Stimulated activated CD4-positive, alpha-beta T cell treated with anti-CD3 and anti-CD28 coated beads, Interleukin-15, amount 100 ng/mL, for 1 hour (primary cell): ENCODE measurements at regions not wholly inside any gene's neighbourhood (a gene's known extent, or its start where the extent isn't known, plus 50 kb on each side); places are given as distances from the start of the nearest gene placed in this dataset.
"Not testable (repeated sequence)": the region's sequence is repeated elsewhere in the genome, so short reads cannot be mapped to it uniquely, and the experiment has no call there.

Source experiments
- DNase-seq, 2 donors: peaks; one replicate each; pipeline ENCODE4 v3.0.0-alpha.2; 2020; ENCODE audit warnings: low read depth in 1 of 2, low spot score in 1 of 2

DNA sequence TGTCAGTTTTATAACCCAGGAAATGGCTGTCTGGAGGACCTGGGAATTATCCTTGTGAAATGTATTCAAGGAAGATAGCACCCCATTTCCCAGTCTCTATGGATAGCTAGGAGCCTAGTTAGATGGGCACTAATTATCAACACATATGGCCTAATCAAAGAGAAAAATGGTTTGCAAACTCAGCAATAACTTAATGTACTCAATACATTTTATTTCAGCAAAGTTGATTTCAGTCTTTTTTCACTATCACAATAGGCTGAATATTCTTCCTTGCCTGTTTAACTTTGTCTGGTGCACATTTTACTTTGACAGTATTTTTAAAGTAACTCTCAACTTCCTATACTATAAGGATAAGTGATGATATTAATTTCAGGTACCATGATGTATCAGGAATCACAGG, 756.3 kb downstream of the CCDC85A start:
- DNase-seq, result no peak

DNA sequence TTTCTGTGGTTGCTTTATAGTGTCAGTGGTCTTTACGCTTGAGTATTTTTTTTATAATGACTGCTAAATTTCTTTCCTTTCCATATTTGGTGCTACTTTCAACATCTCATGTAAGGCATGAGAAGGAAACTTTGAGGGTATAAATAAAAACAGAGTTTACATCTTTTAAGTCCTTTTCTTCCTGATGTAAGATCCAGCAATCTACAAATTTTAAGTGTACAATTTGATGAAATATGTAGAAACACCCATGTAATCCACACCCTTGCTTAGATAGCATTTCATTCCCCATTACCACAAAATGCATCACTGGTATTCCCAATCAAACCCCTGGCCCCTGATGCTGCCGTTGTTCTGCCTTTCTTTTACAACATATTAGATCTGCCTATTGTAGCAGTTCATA, 769.1 kb downstream of the CCDC85A start:
- DNase-seq, result no peak

- no peak for DNase-seq
Measured at GRCh38 chr2:56960581-56960980, 776.8 kb downstream of the CCDC85A start.

DNA sequence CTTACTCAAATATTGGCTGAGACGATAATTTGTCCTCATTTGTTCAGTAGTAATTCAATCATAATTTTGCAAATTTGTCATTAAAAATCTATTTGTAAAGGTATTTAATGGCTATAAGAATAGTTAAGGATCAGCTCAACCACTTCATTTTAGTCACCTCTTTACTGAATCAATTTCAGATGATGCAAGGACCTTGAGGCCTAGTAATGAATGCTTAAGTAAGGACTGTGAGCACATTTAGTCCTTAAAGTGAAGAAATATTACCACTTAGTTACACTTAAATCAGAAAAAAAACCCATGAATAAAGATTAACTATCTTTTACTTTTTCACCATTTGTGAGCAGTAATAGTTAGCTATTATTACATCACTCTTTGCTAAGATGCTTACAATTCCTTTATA, 778.9 kb downstream of the CCDC85A start:
- no peak for DNase-seq

GRCh38 chr2:56969513-56969912, 785.7 kb downstream of the CCDC85A start:
- DNase-seq, result no peak

DNA sequence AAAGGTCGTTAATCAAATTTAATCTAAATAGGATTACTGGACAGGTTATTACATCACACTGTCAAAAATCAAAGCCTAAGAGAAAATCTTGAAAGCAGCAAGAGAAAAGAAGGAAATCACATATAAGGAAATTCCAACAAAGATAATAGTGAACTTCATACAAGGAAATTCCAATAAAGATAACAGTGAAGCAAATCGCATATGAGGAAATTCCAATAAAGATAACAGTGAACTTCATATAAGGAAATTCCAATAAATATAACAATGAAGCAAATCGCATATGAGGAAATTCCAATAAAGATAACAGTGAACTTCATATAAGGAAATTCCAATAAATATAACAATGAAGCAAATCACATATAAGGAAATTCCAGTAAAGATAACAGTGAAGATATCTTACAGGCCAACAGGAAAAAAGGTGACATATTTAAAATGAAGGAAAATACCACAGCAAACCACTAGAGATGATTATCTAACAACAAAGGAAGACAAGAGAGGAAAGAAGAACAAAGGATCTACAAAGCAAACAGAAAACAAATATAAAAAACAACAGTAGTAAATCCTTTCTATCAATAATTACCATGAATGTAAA, 787.7 kb downstream of the CCDC85A start:
- DNase-seq, result no peak

- DNase-seq, result no peak
Measured at GRCh38 chr2:56981554-56981953, 797.8 kb downstream of the CCDC85A start.

DNA sequence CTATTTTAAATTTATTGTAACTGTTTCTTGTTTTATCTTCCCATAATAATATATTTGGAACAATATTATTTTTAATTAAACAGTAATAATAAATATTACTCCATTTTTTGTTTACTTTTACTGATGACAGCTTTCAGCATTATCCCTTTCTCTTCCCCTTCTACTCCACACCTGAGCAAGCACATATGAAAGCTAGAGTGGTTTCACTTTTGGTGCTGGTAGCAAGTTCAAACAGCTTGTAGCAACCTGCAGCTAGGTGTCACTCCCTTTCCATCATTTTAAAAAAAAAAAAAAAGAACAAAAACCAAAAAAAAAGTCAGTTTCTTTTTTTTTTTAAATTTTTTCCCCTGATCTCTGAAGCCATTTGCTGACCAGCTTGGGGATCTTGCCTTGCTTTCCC, 801.8 kb downstream of the CCDC85A start:
- DNase-seq, result no peak

GRCh38 chr2:57022496-57022895, 838.7 kb downstream of the CCDC85A start:
- DNase-seq, result no peak

DNA sequence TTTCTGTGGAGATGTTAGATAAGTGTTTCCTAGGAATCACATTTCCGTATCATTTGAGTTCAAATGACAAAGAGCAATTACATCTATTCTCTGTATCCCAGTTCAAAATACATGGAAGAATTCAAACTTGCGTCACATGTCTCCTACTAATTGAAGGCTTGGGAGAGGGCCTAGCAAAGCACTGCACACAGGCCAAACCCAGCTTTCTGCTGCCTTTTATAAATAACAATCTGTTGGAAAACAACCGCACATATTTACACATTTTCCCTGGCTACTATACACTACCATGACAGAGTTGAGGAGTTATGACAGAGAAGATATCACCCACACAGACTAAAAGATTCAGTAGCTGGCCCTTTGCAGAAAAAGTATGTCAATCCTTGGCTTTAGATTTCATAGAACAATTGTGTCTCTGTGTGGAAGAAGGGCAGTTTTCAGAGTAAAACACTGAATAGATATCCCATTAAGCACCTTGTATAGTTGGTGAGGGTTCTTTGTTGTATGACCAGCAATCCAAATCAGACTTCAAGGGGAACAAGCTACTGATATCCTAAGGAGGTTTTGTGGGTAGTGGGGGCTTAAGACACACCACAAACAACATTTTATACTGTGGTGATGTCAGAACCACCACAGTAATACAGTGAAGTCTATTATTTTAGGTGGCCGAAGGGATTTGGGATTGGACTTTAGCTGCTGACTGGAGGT, 861.3 kb downstream of the CCDC85A start:
- no peak for DNase-seq

DNA sequence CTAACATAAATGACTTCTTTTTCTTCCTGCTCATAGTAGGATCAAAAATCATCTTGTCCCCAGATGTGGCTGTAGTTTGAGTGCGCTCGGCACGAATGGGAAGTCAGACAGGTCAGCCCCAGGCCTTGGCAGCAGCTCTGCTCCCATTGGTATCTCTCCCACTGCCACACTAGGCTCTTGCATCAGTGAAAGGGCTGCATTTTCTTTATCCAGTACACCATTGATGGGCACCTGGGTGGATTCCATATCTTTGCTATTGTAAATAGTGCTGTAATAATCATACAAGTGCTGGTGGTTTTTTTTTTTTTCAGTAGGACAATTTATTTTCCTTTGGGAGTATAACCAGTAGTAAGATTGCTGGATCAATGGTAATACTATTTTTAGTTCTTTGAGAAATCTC, 865.5 kb downstream of the CCDC85A start:
- DNase-seq, result no peak

DNA sequence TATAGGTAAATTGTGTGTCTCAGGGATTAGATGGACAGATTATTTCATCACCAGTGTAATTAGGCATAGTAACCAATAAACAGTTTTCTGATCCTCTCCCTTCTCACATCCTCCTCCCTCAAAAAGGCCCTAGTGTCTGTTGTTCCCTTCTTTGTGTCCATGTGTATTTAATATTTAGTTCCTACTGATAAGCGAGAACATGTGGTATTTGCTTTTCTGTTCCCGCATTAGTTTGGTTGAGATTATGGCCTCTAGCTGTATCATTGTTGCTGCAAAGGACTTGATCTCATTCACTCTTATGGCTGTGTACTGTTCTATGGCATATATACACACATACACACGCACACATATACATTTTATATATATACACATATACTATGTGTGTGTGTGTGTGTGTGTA, 866.2 kb downstream of the CCDC85A start:
- DNase-seq, result no peak

- DNase-seq, result not testable (repeated sequence)
Measured at GRCh38 chr2:57066301-57066700, 882.5 kb downstream of the CCDC85A start.

DNA sequence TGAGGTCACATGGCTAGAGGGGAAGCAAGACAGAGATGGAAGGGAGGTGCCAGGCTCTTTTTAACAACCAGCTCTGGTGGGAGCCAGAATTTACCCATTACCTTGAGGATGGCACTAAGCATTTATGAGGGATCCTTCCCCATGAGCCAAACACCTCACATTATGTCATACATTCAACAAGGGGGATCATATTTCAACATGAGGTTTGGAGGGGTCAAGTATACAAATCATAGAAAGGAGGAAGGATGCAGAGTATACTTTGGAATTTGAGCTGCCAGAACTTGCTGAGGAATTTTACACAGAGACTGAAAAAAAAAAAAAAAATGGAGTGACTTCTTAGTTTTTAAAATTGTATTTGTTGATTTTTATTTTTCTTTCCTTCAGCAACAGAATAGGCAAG, 891.4 kb downstream of the CCDC85A start:
- DNase-seq, result no peak

- no peak for DNase-seq
Measured at GRCh38 chr2:57080035-57080434, 896.2 kb downstream of the CCDC85A start.

- DNase-seq, result no peak
Measured at GRCh38 chr2:57084697-57085281, 901.0 kb downstream of the CCDC85A start.

DNA sequence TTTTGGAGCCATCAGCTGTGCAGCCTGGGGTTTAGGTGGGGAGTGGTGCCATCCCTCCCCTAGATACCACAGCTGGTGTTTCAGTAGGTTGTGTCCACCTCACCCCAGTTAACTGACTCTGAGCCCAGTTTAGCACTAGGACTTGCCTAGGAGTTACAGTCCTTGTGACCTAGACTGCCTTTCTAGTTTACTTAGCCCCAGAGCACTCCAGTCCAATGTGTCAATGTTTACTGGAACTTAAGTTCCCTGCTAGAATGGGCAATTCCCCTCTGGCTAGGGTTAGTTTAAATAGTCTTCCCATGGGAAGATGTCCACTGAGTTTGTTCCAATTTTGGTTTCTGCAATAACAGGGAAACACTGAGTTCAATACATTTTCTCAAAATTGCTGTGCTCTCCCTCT, 909.2 kb downstream of the CCDC85A start:
- DNase-seq, result no peak

DNA sequence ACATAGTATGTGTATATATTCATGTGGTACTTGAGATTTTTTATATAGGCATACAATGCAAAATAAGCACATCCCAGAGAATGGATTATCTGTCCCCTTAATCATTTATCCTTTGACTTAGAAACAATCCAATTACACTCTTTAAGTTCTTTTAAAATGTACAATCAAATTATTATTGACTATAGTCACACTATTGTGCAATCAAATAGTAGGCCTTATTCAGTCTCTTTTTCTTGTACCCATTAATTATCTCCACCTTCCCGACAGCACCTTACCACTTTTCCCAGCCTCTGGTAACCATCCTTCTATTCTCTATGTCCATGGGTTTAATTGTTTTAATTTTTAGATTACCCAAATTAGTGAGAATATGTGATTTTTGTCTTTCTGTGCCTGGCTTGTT, 914.1 kb downstream of the CCDC85A start:
- no peak for DNase-seq

DNA sequence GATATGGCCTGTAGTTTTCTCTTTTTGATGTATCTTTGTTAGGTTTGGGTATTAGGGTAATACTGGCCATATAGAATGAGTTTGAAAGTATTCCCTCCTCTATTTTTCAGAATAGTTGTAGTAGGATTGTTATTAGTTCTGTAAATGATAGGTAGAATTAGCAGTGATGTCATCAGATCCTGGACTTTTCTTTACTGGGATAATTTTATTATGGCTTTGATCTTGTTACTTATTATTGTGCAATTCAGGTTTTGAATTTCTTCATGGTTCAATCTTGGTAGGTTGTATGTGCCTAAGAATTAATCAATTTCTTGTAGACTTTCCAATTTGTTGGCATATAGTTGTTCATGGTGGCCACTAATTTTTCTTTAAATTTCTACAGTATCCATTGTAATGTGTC, 916.6 kb downstream of the CCDC85A start:
- no peak for DNase-seq

DNA sequence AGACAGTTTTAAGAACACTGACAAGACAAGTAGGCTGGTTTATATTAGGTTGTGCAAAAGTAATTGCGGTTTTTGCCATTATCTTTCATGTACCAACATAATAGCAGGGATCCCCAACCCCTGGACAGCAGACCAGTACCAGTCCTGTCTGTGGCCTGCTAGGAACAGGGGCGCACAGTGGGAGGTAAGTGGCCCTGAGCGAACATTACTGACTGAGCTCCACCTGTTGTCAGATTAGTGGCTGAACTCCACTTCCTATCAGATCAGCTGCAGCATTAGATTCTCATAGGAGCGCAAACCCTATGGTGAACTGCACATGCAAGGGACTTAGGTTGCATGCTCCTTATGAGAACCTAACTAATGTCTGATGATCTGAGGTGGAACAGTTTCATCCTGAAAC, 921.9 kb downstream of the CCDC85A start:
- no peak for DNase-seq

DNA sequence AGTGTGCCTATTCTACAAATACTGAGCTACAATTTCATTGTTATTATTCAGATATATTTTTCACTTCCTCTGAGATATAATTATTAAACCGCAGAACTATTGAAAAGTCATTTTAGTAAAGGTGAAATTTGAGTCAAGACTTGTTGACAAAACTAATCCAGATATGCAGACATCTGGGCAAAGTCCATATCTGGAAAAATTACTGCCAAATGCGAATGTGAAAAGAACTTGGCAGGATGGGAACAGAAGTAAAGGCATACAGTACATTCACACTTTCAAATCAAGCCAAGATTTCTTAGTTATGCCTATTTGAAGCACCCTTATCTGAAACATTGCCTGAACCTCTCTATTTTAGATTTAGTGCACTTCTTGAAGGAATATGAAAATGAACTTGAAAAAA, 923.6 kb downstream of the CCDC85A start:
- no peak for DNase-seq

DNA sequence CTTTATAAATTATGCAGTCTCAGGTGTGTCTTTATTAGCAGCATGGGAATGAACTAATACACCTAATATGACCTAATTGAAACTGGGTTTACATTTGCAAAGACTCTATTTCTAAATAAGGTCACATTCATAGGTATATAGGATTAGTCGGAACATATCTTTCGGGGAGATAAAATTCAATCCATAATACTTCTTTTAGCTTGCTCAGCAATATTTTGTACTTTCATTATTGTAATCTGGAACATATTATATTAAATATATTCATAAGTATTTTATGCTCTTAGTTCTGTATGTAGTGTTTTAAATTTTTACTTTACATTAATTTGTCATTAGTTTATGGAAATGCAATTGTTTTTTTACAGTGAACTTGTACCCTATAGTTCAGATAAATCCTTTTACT, 927.7 kb downstream of the CCDC85A start:
- DNase-seq, result no peak

GRCh38 chr2:57119141-57119540, 927.5 kb upstream of the VRK2 start:
- no peak for DNase-seq
